Ascending aorta (tissue), 2 donors: ENCODE measurements at regions not wholly inside any gene's neighbourhood (a gene's known extent, or its start where the extent isn't known, plus 50 kb on each side); places are given as distances from the start of the nearest gene placed in this dataset.
A peak's percentile ranks its signal among the peaks of the same experiment; 100 is the strongest.

Source experiments
- DNase-seq, 2 donors: peaks; one replicate each; pipeline ENCODE4 v3.0.0-alpha.2; 2019; ENCODE audit warnings: low spot score in 2 of 2
- H3K27ac ChIP-seq, 2 donors: fragments of 200-600 bp; sonication (generic); one replicate each; pipeline ENCODE4 v1.5.1; 2016 to 2017; ENCODE audit warnings: mild to moderate bottlenecking in 1 of 2
- H3K27me3 ChIP-seq: fragments of 200-600 bp; sonication (generic); one replicate; pipeline ENCODE4 v1.5.1; 2017
- H3K36me3 ChIP-seq, 2 donors: fragments of 200-600 bp; sonication (generic); one replicate each; pipeline ENCODE4 v1.5.1; 2016
- H3K4me1 ChIP-seq, 2 donors: fragments of 200-600 bp; sonication (generic); one replicate each; pipeline ENCODE4 v1.5.1; 2016 to 2017; ENCODE audit warnings: mild to moderate bottlenecking in 1 of 2
- H3K4me3 ChIP-seq, 2 donors: fragments of 200-600 bp; sonication (generic); one replicate each; pipeline ENCODE4 v1.5.1; 2016 to 2017; ENCODE audit warnings: mild to moderate bottlenecking in 1 of 2
- H3K9me3 ChIP-seq, 2 donors: fragments of 200-600 bp; sonication (generic); one replicate each; pipeline ENCODE4 v1.5.1; 2016
- intact Hi-C: fragments of 100-400 bp; cut with DNase I; formaldehyde crosslinking; loops from one replicate; pipeline ENCODE4 v1.15.1; 2023
- TF ChIP-seq, protein P1 (sequence below), 3 experiments: fragments of 200-600 bp in 2 of 3; fragments of 450-650 bp in 1 of 3; sonication (generic) in 2 of 3; IDR thresholded peaks; one replicate each; pipeline ENCODE4 v1.5.1; 2016 to 2019; ENCODE audit warnings: antibody characterized with exemption in 3 of 3, mild to moderate bottlenecking in 1 of 3, moderate library complexity in 1 of 3

DNA sequence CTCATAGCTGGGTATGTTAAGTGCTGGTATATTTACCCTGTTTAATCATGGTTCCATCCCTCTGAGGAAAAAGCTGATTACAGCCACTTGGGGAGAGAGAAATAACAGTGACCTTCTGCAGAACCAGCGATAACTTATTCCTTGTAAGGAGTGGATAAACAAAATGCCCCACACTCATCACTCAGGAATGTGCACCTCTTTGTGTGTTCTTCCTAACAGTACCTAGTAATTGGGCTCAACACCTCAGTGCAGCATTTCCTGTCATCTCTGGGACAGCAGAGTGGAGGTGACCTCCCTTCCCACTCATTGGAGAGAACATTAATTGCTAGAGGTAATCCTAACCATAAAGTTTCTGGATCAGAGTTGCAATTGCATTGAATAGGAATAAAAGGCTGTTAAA is 112.5 kb upstream of the F3 start:
- intact Hi-C loops: loop anchor here (10.0 kb wide), 1 partner anchor 131 kb away; no protein-coding TSS in a partner anchor
- Histone ChIP-seq H3K27me3 (no peaks in the 10 kb centered on the region), H3K9me3 (no peaks in the 10 kb centered on the region), H3K4me1 (peaks cover 0 to 7% of the 10 kb centered on the region in 2 donors), H3K36me3 (no peaks in the 10 kb centered on the region), H3K4me3 (no peak overlapping the region), H3K27ac (peak overlapping the region in 1 of 2 donors; percentile 37)
- no peak for DNase-seq
- TF ChIP-seq, protein P1, sequence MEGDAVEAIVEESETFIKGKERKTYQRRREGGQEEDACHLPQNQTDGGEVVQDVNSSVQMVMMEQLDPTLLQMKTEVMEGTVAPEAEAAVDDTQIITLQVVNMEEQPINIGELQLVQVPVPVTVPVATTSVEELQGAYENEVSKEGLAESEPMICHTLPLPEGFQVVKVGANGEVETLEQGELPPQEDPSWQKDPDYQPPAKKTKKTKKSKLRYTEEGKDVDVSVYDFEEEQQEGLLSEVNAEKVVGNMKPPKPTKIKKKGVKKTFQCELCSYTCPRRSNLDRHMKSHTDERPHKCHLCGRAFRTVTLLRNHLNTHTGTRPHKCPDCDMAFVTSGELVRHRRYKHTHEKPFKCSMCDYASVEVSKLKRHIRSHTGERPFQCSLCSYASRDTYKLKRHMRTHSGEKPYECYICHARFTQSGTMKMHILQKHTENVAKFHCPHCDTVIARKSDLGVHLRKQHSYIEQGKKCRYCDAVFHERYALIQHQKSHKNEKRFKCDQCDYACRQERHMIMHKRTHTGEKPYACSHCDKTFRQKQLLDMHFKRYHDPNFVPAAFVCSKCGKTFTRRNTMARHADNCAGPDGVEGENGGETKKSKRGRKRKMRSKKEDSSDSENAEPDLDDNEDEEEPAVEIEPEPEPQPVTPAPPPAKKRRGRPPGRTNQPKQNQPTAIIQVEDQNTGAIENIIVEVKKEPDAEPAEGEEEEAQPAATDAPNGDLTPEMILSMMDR (IDR thresholded peaks at IDR 0.05): no peak

DNA sequence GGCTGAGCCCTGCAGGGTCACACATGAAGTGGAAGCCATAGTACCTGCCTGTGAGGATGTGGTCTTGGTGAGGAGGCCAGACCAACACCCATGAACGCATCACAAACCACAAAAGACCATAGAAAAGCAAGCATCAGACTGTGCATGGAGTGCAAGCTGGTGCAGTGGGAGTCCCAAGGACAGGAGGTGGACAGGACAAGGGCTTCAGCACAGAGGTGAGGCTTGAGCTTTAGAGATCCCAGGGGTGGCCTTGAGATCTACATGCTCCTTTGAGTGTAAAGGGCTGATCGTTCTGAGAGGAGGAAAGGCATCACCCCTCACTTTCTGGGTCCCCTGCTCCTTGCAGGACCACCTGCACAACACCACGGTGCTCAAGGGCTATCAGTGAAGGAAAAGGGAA is 111.9 kb upstream of the F3 start:
- Histone ChIP-seq H3K4me3 (no peak overlapping the region), H3K4me1 (peaks cover 2 to 13% of the 10 kb centered on the region in 2 donors), H3K36me3 (no peaks in the 10 kb centered on the region), H3K27ac (peak overlapping the region in 1 of 2 donors; percentile 37), H3K9me3 (no peaks in the 10 kb centered on the region), H3K27me3 (no peaks in the 10 kb centered on the region)
- no peak for DNase-seq
- intact Hi-C loops: loop anchor here (10.0 kb wide), 1 partner anchor 131 kb away; no protein-coding TSS in a partner anchor
- TF ChIP-seq, protein P1 (IDR thresholded peaks at IDR 0.05): no peak

DNA sequence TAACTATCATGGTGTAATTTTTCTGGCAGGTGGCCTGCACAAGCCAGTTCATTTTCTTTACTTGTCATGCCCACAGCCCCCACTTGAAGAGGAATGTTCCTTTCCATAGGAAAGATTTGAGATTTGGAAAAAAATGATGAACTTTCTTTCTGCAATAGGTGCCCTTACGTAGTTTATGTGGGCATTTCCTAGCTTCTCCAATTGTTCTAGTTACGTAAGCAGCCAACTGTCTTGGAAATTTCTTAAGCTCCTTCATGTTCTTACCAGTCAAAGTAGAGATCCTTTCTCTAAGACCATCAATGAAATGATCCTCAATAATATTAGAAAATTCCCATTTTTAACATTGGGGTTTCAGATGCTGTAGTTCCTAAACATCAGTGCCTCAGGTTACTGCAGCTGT is 109.5 kb upstream of the F3 start:
- Histone ChIP-seq H3K27ac (no peak overlapping the region), H3K4me1 (peaks cover 7 to 16% of the 10 kb centered on the region in 2 donors), H3K9me3 (no peaks in the 10 kb centered on the region), H3K36me3 (no peaks in the 10 kb centered on the region), H3K4me3 (no peak overlapping the region), H3K27me3 (no peaks in the 10 kb centered on the region)
- intact Hi-C loops: loop anchor here (10.0 kb wide), 1 partner anchor 134 kb away; no protein-coding TSS in a partner anchor
- no peak for DNase-seq
- TF ChIP-seq, protein P1 (IDR thresholded peaks at IDR 0.05): no peak

DNA sequence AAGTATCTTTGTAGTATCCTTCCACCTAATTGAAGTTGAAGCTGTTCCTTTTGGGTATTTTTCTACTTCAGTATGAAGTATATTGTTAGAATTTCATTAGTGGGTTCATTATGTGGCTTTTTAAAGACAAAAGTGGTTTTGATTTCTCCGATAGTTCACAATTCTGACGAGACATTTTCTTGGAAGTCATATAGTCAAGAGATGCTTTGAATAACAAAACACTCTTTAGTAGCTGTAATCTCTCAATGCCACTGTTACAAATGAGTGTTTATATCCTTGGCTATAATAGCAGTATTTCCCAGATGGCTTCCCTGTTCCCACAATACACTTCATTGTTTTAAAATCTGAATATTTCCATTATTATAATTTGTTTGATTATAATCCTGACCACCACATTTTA is 108.7 kb upstream of the F3 start:
- Histone ChIP-seq H3K27me3 (no peaks in the 10 kb centered on the region), H3K27ac (no peak overlapping the region), H3K4me1 (peaks cover 7 to 16% of the 10 kb centered on the region in 2 donors), H3K9me3 (no peaks in the 10 kb centered on the region), H3K4me3 (no peak overlapping the region), H3K36me3 (no peaks in the 10 kb centered on the region)
- no peak for DNase-seq
- TF ChIP-seq, protein P1 (IDR thresholded peaks at IDR 0.05): no peak
- intact Hi-C loops: loop anchor here (10.0 kb wide), 1 partner anchor 134 kb away; no protein-coding TSS in a partner anchor

- no peaks in the 10 kb centered on the region for H3K27me3 ChIP-seq
- H3K4me3 ChIP-seq: peak overlapping the region in 1 of 2 donors; percentile 11
- no peaks in the 10 kb centered on the region for H3K36me3 ChIP-seq
- no peaks in the 10 kb centered on the region for H3K9me3 ChIP-seq
- peak overlapping the region; percentile 69 to 74 for H3K27ac ChIP-seq
- DNase-seq: peak; percentile 59 to 90
- TF ChIP-seq, protein P1 (IDR thresholded peaks at IDR 0.05): no peak
- intact Hi-C loops: loop anchor here (2.0 kb wide), 1 partner anchor 14 kb away; no protein-coding TSS in a partner anchor
- peaks cover 7 to 12% of the 10 kb centered on the region in 2 donors for H3K4me1 ChIP-seq
These were observed 106.9 kb upstream of the F3 start for GRCh38 chr1:94648225-94649007.
